ENCODE measurements at regions not wholly inside any gene's neighbourhood (a gene's known extent, or its start where the extent isn't known, plus 50 kb on each side); places are given as distances from the start of the nearest gene placed in this dataset.

- TF ChIP-seq ZBTB4 (CRISPR knock-in tag; IDR thresholded peaks at IDR 0.05) = no peak
- TF ChIP-seq ZNF622 (IDR thresholded peaks at IDR 0.05) = no peak
- no peak for TF ChIP-seq SIN3A (IDR thresholded peaks at IDR 0.05; ENCODE audit: low read depth, low read length)
- TF ChIP-seq MAX (IDR thresholded peaks at IDR 0.05; ENCODE audit: low read depth, low read length) = no peak
- no peak for TF ChIP-seq POLR2A (IDR thresholded peaks at IDR 0.05; ENCODE audit: low read depth, low read length)
- no peak for TF ChIP-seq MYC (IDR thresholded peaks at IDR 0.05; ENCODE audit: insufficient read depth, insufficient read length, insufficient replicate concordance, low read length, severe bottlenecking)
- no peak for TF ChIP-seq EZH2 (IDR thresholded peaks at IDR 0.05; ENCODE audit: borderline replicate concordance, control insufficient read depth, low read depth, low read length)
- no peak for TF ChIP-seq POLR2AphosphoS5 (IDR thresholded peaks at IDR 0.05; ENCODE audit: low read length)
- TF ChIP-seq EP300 (IDR thresholded peaks at IDR 0.05; ENCODE audit: borderline replicate concordance in 1 of 2, control insufficient read depth in 1 of 2, low read depth in 2 of 2, low read length in 2 of 2) = no peak
- no peak for TF ChIP-seq BRCA1 (IDR thresholded peaks at IDR 0.05; ENCODE audit: low read depth, low read length)
- no peak for TF ChIP-seq MTA2 (IDR thresholded peaks at IDR 0.05; ENCODE audit: low read depth)
- no peak for TF ChIP-seq FOXM1 (IDR thresholded peaks at IDR 0.05; ENCODE audit: low read depth, low read length)
- TF ChIP-seq CHD4 (IDR thresholded peaks at IDR 0.05) = no peak
- no peak for TF ChIP-seq CREB1 (IDR thresholded peaks at IDR 0.05; ENCODE audit: low read depth)
Observed at GRCh38 chr2:40653829-40654228, 201.9 kb upstream of the SLC8A1 start.

Data from GM12878 (cell line).